Fibroblast of lung (primary cell): ENCODE measurements at regions not wholly inside any gene's neighbourhood (a gene's known extent, or its start where the extent isn't known, plus 50 kb on each side); places are given as distances from the start of the nearest gene placed in this dataset.

ENCODE experiments used
- DNase-seq, 2 donors: peaks; one replicate each; pipeline versions ENCODE4 v3.0.0 to v3.0.0-alpha.2; 2010; ENCODE audit warnings: low read depth in 2 of 2
- H2AFZ ChIP-seq: 2 replicates; pipeline ENCODE4 v1.5.1; 2012; ENCODE audit warnings: low read length, control low read depth, inconsistent platforms
- H3K27ac ChIP-seq: 2 replicates; pipeline ENCODE4 v1.5.1; 2011; ENCODE audit warnings: low read length, control low read depth; ENCODE audit not compliant: insufficient read depth
- H3K27me3 ChIP-seq: 2 replicates; pipeline ENCODE4 v1.5.1; 2011; ENCODE audit warnings: mild to moderate bottlenecking, low read length; ENCODE audit not compliant: control insufficient read depth, insufficient read depth
- H3K36me3 ChIP-seq: 2 replicates; pipeline ENCODE4 v1.5.1; 2011; ENCODE audit warnings: low read length; ENCODE audit not compliant: control insufficient read depth, insufficient read depth
- H3K4me1 ChIP-seq: 2 replicates; pipeline ENCODE4 v1.5.1; 2011; ENCODE audit warnings: low read length; ENCODE audit not compliant: control insufficient read depth, insufficient read depth; ENCODE audit errors: extremely low read depth
- H3K4me2 ChIP-seq: 2 replicates; pipeline ENCODE4 v1.5.1; 2011; ENCODE audit warnings: low read length, control low read depth; ENCODE audit not compliant: insufficient read depth; ENCODE audit errors: extremely low read depth
- H3K4me3 ChIP-seq, 4 experiments: fragments of 200-600 bp in 1 of 4; sonication (generic) in 1 of 4; replicated peaks in 1 of 4; 2 replicates each; pipeline ENCODE4 v1.5.1; 2011 to 2016; ENCODE audit warnings: low read length in 4 of 4, low read depth in 3 of 4, mild to moderate bottlenecking in 3 of 4, control low read depth in 2 of 4, inconsistent platforms in 1 of 4, mixed read lengths in 1 of 4; ENCODE audit not compliant: insufficient read depth in 1 of 4; ENCODE audit errors: control extremely low read depth in 1 of 4
- H3K79me2 ChIP-seq: 2 replicates; pipeline ENCODE4 v1.5.1; 2012; ENCODE audit warnings: mild to moderate bottlenecking, low read length, inconsistent platforms; ENCODE audit not compliant: control insufficient read depth, insufficient read depth
- H3K9ac ChIP-seq: 2 replicates; pipeline ENCODE4 v1.5.1; 2011; ENCODE audit warnings: mild to moderate bottlenecking, low read length, control low read depth; ENCODE audit not compliant: insufficient read depth
- H3K9me3 ChIP-seq: 2 replicates; pipeline ENCODE4 v1.5.1; 2012; ENCODE audit warnings: low read depth, low read length; ENCODE audit not compliant: control insufficient read depth, insufficient read depth
- H4K20me1 ChIP-seq: 2 replicates; pipeline ENCODE4 v1.5.1; 2011; ENCODE audit warnings: low read length; ENCODE audit not compliant: control insufficient read depth, insufficient read depth; ENCODE audit errors: extremely low read depth
- EZH2 ChIP-seq: IDR thresholded peaks from 2 replicates; pipeline ENCODE4 v1.5.1; 2012; ENCODE audit warnings: low read length, control low read depth, mild to moderate bottlenecking; ENCODE audit errors: missing control alignments
- TF ChIP-seq, protein P1 (sequence below), 2 donors: IDR thresholded peaks in 1 of 2; conservative IDR thresholded peaks in 1 of 2; 1 replicate in 1 of 2; 2 replicates in 1 of 2; pipeline ENCODE4 v1.5.1; 2011 to 2012; ENCODE audit warnings: low read length in 2 of 2, control low read depth in 1 of 2, inconsistent platforms in 1 of 2, low read depth in 1 of 2, mild to moderate bottlenecking in 1 of 2

DNA sequence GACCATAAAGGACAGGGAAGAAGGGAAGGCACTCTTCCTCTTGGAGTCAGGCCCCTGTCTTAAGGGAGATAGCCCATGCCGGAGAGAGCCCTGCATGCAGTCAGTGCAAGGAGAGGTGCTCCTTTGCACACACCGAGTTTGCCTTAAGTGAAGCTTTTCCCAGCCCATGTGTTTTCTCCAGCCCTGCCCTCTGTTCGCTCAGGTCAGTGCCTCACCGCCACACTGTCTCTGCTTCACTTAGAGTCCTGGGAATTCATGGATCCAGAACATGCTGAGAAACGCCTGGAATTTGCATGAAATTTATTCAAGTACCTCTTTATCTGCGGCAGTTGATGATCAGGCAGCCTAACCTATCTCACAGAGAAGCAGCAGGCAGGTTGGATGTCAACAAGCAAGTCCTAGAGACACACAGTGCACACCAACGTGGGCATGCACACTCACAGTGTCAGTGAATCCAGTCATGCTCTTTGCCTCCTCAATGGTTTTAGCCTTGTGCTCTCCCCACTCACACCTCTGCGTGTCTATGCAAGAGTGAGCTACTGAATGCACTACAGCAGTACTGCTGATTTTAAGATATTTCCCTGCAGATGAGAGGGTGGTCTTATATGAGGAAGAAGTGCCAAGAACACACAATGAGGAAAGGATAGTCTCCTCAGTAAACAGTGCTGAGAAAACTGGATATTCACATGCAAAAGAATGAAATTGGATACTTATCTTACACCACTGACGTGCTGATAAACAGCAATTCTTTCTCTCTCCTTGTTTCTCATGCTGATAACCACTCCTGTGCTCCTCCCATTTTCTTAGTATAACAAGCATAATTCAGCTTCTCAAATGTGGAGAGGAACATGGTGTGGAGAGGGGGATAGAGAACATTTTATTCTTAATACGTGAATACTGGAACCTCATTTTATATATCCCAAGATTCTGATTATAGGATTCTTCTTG lies 295.1 kb upstream of the CDYL start:
- DNase-seq: peak in 1 of 2 donors; percentile 17
- Histone ChIP-seq H2AFZ (no peak overlapping the region), H3K27ac (no peak overlapping the region), H4K20me1 (no peaks in the 10 kb centered on the region), H3K27me3 (no peaks in the 10 kb centered on the region), H3K4me3 (no peak overlapping the region), H3K9me3 (no peaks in the 10 kb centered on the region), H3K79me2 (no peaks in the 10 kb centered on the region), H3K36me3 (no peaks in the 10 kb centered on the region), H3K9ac (no peak overlapping the region), H3K4me2 (no peak overlapping the region), H3K4me1 (no peaks in the 10 kb centered on the region)
- TF ChIP-seq EZH2: no peak
- TF ChIP-seq, protein P1, sequence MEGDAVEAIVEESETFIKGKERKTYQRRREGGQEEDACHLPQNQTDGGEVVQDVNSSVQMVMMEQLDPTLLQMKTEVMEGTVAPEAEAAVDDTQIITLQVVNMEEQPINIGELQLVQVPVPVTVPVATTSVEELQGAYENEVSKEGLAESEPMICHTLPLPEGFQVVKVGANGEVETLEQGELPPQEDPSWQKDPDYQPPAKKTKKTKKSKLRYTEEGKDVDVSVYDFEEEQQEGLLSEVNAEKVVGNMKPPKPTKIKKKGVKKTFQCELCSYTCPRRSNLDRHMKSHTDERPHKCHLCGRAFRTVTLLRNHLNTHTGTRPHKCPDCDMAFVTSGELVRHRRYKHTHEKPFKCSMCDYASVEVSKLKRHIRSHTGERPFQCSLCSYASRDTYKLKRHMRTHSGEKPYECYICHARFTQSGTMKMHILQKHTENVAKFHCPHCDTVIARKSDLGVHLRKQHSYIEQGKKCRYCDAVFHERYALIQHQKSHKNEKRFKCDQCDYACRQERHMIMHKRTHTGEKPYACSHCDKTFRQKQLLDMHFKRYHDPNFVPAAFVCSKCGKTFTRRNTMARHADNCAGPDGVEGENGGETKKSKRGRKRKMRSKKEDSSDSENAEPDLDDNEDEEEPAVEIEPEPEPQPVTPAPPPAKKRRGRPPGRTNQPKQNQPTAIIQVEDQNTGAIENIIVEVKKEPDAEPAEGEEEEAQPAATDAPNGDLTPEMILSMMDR (conservative IDR thresholded peaks at IDR 0.05 in 1 of 2, IDR thresholded peaks at IDR 0.05 in 1 of 2; ENCODE audit: low read depth in 1 of 2, low read length in 2 of 2): no peak

DNA sequence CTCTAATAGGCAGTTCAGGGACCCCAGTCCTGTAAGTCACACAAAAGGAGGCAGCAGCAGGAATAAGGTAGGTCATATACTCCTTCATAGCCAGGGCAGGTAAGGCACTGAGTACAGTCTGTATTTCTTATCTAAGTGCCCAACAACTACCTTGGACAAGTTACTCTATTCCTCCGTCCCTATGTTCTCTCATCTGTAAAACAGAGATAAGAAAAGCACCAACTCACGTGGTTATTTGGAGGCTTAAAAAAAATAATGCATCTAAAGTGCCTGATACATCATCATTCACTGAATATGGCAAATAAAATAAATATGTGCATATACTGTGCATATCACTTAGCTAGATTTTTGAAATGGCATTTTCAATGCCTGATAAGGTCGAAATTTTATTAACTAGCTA lies 298.1 kb upstream of the CDYL start:
- H3K79me2 ChIP-seq: no peaks in the 10 kb centered on the region
- H3K9me3 ChIP-seq: no peaks in the 10 kb centered on the region
- H3K4me3 ChIP-seq: no peak overlapping the region
- no peak overlapping the region for H3K4me2 ChIP-seq
- no peak overlapping the region for H3K27ac ChIP-seq
- H3K9ac ChIP-seq: no peak overlapping the region
- no peak for DNase-seq
- no peaks in the 10 kb centered on the region for H4K20me1 ChIP-seq
- H3K36me3 ChIP-seq: no peaks in the 10 kb centered on the region
- H3K4me1 ChIP-seq: no peaks in the 10 kb centered on the region
- TF ChIP-seq, protein P1 (conservative IDR thresholded peaks at IDR 0.05 in 1 of 2, IDR thresholded peaks at IDR 0.05 in 1 of 2; ENCODE audit: low read depth in 1 of 2, low read length in 2 of 2): no peak
- TF ChIP-seq EZH2: no peak
- H3K27me3 ChIP-seq: no peaks in the 10 kb centered on the region
- H2AFZ ChIP-seq: no peak overlapping the region

DNA sequence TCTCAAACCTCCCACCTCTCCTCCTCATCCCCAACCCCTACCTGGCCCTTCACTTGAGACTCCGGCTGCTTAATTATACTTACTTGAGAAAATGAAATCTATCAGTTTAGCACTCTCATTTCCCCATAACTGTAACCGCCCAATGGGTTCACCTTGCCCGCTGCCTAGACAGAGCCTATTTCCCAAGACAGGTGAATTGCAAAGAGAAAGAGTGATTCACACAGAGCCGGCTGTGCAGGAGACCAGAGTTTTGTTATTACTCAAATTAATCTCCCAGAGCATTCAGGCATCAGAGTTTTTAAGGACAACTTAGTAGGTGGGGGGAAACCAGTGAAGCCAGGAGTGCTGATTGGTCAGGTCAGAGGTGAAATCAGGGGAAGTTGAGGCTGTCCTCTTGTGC lies 301.4 kb upstream of the CDYL start:
- H3K4me3 ChIP-seq: no peak overlapping the region
- TF ChIP-seq, protein P1 (conservative IDR thresholded peaks at IDR 0.05 in 1 of 2, IDR thresholded peaks at IDR 0.05 in 1 of 2; ENCODE audit: low read depth in 1 of 2, low read length in 2 of 2): no peak
- no peak for TF ChIP-seq EZH2
- H3K27me3 ChIP-seq: no peaks in the 10 kb centered on the region
- no peak overlapping the region for H3K9ac ChIP-seq
- no peak overlapping the region for H2AFZ ChIP-seq
- H3K27ac ChIP-seq: no peak overlapping the region
- H3K4me1 ChIP-seq: no peaks in the 10 kb centered on the region
- no peak for DNase-seq
- H3K4me2 ChIP-seq: no peak overlapping the region
- H3K36me3 ChIP-seq: no peaks in the 10 kb centered on the region
- H3K9me3 ChIP-seq: no peaks in the 10 kb centered on the region
- H3K79me2 ChIP-seq: no peaks in the 10 kb centered on the region
- no peaks in the 10 kb centered on the region for H4K20me1 ChIP-seq
